ENCODE measurements at regions not wholly inside any gene's neighbourhood (a gene's known extent, or its start where the extent isn't known, plus 50 kb on each side); places are given as distances from the start of the nearest gene placed in this dataset.

- DNase-seq (ENCODE audit: low read depth in 3 of 3), result no peak
These were observed 108.7 kb downstream of the EN1 start for GRCh38 chr2:118738524-118739308.

- DNase-seq (ENCODE audit: low read depth in 3 of 3), result no peak
These were observed 109.3 kb downstream of the EN1 start for GRCh38 chr2:118738106-118738505.

GRCh38 chr2:118737684-118738083, 109.8 kb downstream of the EN1 start:
- no peak for DNase-seq (ENCODE audit: low read depth in 3 of 3)

GRCh38 chr2:118732432-118732831, 115.0 kb downstream of the EN1 start:
- DNase-seq (ENCODE audit: low read depth in 3 of 3), result no peak

DNA sequence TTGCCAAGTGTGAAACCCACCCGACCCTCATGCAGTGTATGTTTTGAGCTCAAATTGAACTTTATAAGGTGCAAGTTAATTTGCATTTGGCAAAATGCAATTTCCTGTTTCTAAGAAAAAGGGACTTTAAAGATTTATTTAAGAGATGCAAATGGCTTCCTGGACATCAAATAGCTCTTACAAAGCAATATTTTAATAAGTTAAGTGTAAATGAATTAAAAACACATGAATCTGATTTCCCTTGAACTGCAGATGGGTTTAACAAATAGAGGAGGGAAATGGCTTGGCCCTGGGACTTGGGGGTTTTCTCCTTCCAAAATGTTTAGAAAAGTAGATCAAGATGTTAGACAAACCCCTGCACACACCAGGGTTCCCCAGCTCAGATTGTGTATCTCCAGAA, 116.0 kb downstream of the EN1 start:
- DNase-seq (ENCODE audit: low read depth in 3 of 3), result no peak

GRCh38 chr2:118730405-118730804, 117.0 kb downstream of the EN1 start:
- DNase-seq (ENCODE audit: low read depth in 3 of 3), result no peak

DNA sequence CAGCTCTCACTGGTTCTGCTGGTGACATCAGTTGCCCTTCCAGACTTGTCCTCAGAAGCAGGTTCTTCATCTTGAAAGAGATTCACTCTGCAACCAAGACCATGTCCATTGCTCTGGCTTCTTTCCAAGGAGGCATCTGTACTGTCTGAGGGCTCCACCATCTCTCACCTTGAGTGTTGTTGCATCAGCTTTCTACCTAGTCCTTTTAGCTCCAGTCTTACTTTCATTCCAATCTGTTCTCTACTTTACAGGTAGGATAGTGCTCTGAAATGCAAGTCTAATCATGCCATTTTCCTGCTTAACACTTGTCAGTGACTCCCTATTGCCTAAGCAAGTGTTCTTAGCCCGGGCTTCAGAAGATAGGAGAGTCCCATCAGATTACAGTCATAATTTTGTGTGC, 117.7 kb downstream of the EN1 start:
- no peak for DNase-seq (ENCODE audit: low read depth in 3 of 3)

DNA sequence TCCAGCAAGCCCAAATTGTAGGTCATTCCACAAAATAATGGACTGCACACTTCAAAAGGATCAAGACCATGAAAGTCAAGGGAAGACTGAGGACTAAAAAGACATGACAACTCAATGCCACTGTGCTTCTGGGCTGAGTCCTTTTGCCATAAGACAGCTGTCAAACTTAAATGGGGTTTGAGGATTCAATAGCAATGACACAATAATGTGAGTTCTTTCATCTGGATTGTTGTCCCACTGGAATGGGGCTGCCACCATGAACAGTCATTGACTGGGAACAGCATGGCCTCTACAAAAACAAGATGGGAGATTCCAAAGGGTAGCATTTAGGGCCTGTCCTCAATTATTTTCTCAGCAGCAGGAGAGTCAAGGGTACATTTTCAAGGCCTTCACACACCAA, 118.5 kb downstream of the EN1 start:
- no peak for DNase-seq (ENCODE audit: low read depth in 3 of 3)

DNA sequence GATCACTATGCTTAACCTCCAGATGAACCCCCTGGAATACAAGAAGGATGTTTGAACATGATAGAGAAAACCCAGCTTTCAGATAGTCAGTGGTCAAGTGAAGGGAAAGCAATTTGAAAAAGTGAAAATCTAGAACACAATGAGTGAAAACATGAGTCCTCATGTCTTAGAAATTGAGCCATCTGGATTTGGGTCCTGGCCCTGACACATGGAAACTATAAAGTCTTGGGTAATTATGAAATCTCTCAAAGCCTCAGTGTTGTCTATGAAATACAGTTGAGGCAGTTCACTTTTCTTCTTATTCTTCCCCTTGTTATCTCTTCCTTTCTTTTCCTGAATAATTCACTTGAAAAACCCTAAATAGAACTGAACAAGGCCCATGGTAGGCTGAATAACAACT, 120.6 kb downstream of the EN1 start:
- no peak for DNase-seq (ENCODE audit: low read depth in 3 of 3)

DNA sequence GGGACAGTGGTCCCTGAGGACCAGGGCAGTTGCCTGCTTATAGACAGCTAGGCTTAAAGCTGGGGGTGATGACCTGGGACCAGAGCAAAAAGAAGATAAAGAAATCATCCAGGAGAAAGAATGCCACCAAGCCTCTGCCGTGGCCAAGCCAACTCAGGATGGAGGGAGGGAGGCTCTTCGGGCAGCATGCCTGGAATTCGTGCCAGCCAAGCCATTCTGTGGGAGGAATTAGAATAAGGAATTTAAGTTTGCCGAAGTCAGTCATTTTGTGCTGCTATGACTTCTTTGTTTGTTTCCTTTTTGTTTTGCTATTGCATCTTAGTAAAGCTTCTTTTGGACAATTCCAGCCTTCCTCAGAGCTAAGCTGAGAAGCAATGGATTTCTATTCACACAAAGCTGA, 124.1 kb downstream of the EN1 start:
- no peak for DNase-seq (ENCODE audit: low read depth in 3 of 3)

- no peak for DNase-seq (ENCODE audit: low read depth in 3 of 3)
These were observed 124.5 kb downstream of the EN1 start for GRCh38 chr2:118722976-118723375.

DNA sequence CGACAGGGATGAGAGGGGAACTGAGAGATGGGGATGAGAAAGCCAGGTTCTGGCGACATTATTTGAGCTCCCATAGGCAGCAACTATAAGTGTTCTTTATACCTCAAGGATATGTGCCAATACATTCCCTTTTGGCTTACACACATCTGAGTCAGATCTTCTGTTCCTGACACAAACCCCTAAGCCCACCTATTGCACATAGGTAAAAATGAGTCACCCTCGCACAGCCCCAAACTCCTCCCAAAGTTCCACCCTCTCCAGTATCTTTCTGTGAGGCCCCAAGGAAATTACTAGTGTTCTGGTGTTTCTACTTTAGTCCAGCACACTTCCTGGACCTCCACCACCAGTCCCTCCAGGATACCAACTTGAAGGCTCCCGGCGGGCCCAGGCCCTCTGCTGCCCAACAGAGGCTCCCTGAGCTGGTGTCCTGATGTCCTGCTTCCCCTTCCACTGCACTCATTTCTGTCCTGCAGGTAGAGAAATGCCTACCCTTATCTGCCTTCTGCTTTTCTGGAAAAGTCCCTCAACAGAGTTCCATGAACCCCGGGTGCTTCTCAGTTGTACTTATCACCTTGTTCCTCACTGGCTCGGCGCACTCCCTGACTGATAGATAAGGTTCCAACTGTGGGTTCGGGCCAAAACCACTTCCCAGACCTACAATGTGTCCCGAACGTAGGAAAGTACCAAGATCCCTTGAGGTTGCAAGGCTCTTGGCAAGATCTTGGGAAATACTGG, 125.5 kb downstream of the EN1 start:
- no peak for DNase-seq (ENCODE audit: low read depth in 3 of 3)

- DNase-seq (ENCODE audit: low read depth in 3 of 3), result no peak
These were observed 126.6 kb downstream of the EN1 start for GRCh38 chr2:118720866-118721265.

DNA sequence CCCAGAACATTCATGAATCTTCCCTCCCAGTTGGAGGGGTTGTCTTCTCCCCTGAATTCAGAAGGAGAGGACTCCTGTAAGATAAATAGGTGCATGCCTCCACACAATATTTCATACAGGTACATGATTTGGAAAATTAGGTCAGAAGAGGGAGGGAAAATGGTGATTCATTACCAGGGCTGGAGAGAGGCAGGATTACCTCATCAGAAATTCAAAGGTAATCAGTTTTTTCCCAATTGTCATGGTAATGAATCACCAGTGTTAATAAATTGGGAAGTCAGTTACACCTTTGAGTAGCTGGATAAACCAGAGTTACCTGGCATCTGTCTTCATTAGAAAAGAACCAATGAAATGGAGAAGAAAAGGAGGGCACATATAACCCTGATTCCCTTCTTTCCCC, 128.5 kb downstream of the EN1 start:
- no peak for DNase-seq (ENCODE audit: low read depth in 3 of 3)

DNA sequence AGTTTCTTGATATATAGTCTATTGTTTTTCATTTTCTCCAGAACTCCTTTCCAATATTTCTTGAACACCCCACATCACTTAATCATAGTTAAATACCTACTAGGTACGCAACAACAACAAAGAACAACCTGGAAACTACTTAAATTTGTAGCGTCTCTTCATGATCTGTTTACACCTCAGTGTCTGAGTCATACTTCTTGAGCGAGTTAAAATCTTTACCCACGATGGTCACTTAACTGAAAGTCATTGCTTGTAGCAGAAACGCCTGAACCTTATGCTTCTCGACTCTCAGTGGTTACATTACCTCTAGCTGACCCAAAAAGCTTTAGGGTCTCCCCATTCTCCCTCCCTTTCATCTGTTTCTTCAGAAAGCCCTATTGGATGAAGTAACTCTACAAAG, 131.3 kb downstream of the EN1 start:
- DNase-seq (ENCODE audit: low read depth in 3 of 3), result no peak

DNA sequence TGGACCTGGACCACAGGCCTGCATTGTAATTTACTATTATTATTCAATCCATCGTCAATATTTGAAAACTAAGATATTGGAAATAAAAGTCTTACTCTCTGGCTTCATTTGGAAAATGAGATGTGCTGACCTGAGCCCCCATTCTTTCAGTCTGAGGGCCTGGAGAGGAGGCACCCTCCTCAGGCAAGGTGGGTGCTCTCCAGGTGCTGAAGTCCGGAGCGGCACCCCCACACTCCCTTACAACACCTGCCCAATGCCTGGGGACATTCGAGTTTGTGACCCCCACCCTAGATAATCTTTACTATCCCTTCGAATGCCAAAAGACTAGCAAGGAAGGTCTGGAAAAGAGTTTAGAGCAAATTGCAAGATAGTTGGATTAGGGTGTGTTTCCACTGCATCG, 133.3 kb downstream of the EN1 start:
- DNase-seq (ENCODE audit: low read depth in 3 of 3), result no peak

DNA sequence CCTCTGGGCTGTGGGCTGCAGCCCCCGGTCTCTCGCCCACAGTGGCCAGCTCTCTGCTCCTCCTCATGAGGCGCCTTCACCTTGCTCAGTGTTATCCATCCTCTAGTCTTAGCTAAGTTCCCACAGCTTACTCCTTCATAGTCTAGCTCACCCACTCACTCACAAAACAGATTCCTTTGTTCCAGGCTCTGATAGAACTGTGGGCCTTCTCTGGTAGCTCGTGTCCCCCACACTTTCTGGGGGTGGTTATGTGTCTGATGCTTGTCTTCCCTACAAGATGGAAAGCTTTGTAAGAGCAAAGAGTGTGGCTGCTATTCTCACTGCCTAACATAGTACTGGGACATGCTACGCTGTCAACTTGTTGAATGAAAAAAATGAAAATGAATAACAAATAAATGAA, 135.8 kb downstream of the EN1 start:
- DNase-seq (ENCODE audit: low read depth in 3 of 3), result no peak

DNA sequence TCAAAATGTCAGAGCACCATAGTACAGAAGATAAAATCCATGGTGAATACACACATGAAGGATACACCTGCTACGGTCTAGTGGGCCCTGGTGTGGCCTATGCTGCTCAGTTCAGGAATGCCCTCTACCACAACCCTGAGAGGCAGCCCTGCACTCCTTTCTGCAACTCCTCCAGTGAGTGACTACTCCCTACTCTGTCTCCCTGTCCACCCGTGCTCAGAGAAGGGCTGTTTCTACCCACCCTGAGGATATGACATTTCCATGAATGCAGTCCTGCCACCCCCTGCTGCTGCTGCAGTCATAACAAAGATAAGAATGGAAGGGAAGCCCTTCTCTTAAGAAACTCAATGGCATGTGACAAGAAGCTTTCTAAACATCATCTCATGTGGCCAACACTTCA, 137.0 kb downstream of the EN1 start:
- no peak for DNase-seq (ENCODE audit: low read depth in 3 of 3)

- no peak for DNase-seq (ENCODE audit: low read depth in 3 of 3)
These were observed 137.7 kb downstream of the EN1 start for GRCh38 chr2:118709786-118710185.

- no peak for DNase-seq (ENCODE audit: low read depth in 3 of 3)
These were observed 140.6 kb downstream of the EN1 start for GRCh38 chr2:118706844-118707243.

DNA sequence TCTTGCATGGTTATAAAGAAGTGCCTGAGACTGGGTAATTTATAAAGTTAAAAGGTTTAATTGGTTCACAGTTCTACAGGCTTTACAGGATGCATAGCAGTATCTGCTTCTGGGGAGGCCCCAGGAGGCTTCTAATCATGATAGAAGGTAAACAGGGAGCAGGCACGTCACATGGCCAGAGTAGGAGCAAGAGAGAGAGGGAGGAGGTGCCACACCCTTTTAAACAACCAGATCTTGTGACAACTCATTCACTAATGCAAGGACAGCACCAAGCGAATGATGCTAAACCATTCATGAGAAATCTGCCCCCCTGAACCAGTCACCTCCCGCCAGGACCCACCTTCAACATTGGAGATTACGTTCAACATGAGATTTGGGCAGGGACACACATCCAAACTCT, 141.1 kb downstream of the EN1 start:
- DNase-seq (ENCODE audit: low read depth in 3 of 3), result no peak

DNA sequence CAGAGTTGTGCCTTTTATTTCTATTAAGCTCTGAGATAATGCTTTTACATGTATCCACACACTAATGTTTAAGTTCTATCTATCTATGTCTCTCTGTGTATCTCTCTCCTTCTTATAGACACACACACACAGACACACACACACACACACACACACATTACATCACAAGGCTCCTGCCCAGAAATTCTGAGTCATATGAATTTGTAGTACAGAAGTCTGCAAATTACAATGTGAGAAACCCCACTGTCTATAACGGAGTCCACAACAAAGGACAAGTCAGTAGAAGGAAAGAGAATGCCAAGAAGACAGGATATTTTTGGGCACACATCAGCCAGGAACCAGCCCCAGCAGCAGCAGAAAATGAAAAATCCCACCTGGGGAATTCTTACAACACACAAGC, 142.4 kb downstream of the EN1 start:
- no peak for DNase-seq (ENCODE audit: low read depth in 3 of 3)

DNA sequence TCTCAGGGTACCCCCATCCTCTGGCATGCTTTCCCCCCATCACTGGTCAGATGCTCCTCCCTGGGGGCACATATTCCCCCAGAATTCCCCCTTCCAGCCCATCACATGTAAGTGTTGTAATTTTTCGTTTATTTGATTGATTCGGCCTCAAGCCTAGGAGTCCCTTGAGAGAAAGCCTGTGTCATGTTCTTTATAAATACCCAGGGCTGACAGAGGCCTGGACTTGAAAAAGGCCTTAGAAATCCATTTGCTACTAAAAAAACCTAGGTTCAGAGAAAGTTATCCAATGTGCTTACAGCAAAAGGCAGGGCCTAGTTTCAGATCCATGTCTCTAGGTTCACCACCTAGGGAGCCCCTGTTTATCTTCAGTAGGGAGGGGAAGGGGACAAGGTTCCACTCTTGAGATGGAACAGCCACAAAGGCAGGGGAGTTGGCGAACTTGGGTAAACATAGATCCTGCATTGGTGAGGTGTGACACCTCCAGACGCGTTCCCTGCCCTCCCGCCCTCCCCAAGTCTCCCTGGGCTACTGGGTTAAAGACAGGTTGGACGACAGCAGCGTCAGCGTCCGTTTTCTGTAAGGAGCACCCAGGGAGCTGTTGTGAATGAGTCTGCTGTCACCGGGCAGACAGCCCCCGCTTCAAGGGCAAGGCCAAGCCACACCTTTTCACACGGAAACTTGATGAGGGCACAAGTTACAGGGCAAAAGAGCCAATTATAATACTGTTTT, 147.8 kb downstream of the EN1 start:
- no peak for DNase-seq (ENCODE audit: low read depth in 3 of 3)

Measured in stimulated activated CD4-positive, alpha-beta T cell treated with anti-CD3 and anti-CD28 coated beads, TNF-alpha, amount 100 ng/mL, for 48 hours (primary cell).